ENCODE measurements at regions not wholly inside any gene's neighbourhood (a gene's known extent, or its start where the extent isn't known, plus 50 kb on each side); places are given as distances from the start of the nearest gene placed in this dataset.

- H3K4me3 ChIP-seq (ENCODE audit: low read depth, low read length), result no peak overlapping the region
- no peaks in the 10 kb centered on the region for H3K9me3 ChIP-seq (ENCODE audit: control insufficient read depth, low read length)
- no peak overlapping the region for H3K27ac ChIP-seq
- no peak overlapping the region for H2AFZ ChIP-seq
- no peaks in the 10 kb centered on the region for H3K27me3 ChIP-seq (ENCODE audit: control insufficient read depth, insufficient read depth, low read length)
- no peaks in the 10 kb centered on the region for H3K36me3 ChIP-seq (ENCODE audit: control insufficient read depth, insufficient read depth, low read length)
- no peak for TF ChIP-seq CTCF (IDR thresholded peaks at IDR 0.05)
- no peaks in the 10 kb centered on the region for H3K79me2 ChIP-seq
- H3K4me1 ChIP-seq, result no peaks in the 10 kb centered on the region
- H3K9ac ChIP-seq, result no peak overlapping the region
- no peak overlapping the region for H3K4me2 ChIP-seq (ENCODE audit: low read length)
Measured at GRCh38 chr2:226030369-226030768, 630.9 kb downstream of the NYAP2 start.

DNA sequence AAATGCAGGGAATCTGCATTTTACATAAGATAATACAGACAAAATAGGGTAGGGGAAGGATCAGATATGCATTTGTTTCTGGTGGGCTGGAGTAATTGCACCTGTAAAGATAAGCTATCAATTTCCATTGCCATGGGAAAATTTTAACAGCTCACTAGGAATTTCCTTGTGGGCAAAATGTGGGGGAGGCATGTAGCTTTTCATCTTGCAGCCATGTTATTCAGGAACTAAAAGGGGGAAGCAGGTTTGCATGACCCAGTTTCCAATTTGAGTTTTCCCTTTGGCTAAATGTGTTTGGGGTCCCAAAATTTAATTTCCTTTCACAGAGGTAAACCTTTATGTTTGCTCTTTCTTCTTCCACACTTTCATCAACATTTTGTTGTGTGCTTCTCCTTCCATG is 624.4 kb downstream of the NYAP2 start:
- Histone ChIP-seq H3K4me2 (ENCODE audit: low read length) (no peak overlapping the region), H3K9ac (no peak overlapping the region), H3K36me3 (ENCODE audit: control insufficient read depth, insufficient read depth, low read length) (no peaks in the 10 kb centered on the region), H3K27ac (no peak overlapping the region), H3K27me3 (ENCODE audit: control insufficient read depth, insufficient read depth, low read length) (no peaks in the 10 kb centered on the region), H3K4me1 (no peaks in the 10 kb centered on the region), H3K9me3 (ENCODE audit: control insufficient read depth, low read length) (no peaks in the 10 kb centered on the region), H2AFZ (no peak overlapping the region), H3K79me2 (no peaks in the 10 kb centered on the region), H3K4me3 (ENCODE audit: low read depth, low read length) (no peak overlapping the region)
- TF ChIP-seq CTCF (IDR thresholded peaks at IDR 0.05), result no peak

DNA sequence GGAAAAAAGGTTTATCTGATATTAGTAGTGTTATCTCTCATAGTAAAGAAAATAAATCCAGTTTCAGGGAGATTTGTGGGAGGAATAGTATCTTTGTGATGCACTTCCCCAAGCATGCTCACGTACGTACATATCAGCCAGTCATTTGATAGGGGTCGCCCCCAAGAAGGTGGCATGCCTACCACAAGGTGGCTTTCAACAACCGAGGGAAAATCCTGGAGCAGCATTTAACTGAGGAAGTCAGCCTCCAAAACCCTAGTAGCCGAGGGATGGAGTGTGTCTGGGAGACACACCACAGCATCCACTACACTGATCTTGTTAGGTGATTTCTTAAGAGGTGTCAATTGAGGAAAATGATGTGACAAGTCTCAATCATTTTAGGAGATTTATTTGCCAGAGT is 623.9 kb downstream of the NYAP2 start:
- Histone ChIP-seq H3K27ac (no peak overlapping the region), H3K9me3 (ENCODE audit: control insufficient read depth, low read length) (no peaks in the 10 kb centered on the region), H2AFZ (no peak overlapping the region), H3K36me3 (ENCODE audit: control insufficient read depth, insufficient read depth, low read length) (no peaks in the 10 kb centered on the region), H3K4me1 (no peaks in the 10 kb centered on the region), H3K79me2 (no peaks in the 10 kb centered on the region), H3K4me2 (ENCODE audit: low read length) (no peak overlapping the region), H3K9ac (no peak overlapping the region), H3K4me3 (ENCODE audit: low read depth, low read length) (no peak overlapping the region), H3K27me3 (ENCODE audit: control insufficient read depth, insufficient read depth, low read length) (no peaks in the 10 kb centered on the region)
- no peak for TF ChIP-seq CTCF (IDR thresholded peaks at IDR 0.05)

DNA sequence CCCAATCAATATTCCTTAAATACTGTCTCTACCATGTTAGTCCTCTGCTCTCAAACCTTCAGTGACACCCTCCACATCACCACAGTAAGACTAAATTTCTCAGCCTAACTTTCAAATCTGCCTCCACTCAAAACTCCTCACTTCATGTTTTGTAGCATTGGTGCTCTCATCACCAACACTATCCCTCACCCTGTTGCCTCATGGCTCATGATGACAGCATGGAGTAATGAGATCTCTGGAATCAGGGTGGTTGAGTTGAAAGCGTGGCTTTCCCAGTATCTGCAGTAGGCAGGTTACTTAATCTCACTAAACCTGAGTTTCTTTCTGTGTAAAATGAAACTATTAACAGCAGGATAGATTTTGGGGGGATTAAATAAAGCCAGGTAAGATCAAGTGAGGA is 621.4 kb downstream of the NYAP2 start:
- Histone ChIP-seq H3K9me3 (ENCODE audit: control insufficient read depth, low read length) (no peaks in the 10 kb centered on the region), H3K27me3 (ENCODE audit: control insufficient read depth, insufficient read depth, low read length) (no peaks in the 10 kb centered on the region), H3K4me1 (no peaks in the 10 kb centered on the region), H3K36me3 (ENCODE audit: control insufficient read depth, insufficient read depth, low read length) (no peaks in the 10 kb centered on the region), H3K79me2 (no peaks in the 10 kb centered on the region), H2AFZ (no peak overlapping the region), H3K9ac (no peak overlapping the region), H3K27ac (no peak overlapping the region), H3K4me3 (ENCODE audit: low read depth, low read length) (no peak overlapping the region), H3K4me2 (ENCODE audit: low read length) (no peak overlapping the region)
- no peak for TF ChIP-seq CTCF (IDR thresholded peaks at IDR 0.05)

DNA sequence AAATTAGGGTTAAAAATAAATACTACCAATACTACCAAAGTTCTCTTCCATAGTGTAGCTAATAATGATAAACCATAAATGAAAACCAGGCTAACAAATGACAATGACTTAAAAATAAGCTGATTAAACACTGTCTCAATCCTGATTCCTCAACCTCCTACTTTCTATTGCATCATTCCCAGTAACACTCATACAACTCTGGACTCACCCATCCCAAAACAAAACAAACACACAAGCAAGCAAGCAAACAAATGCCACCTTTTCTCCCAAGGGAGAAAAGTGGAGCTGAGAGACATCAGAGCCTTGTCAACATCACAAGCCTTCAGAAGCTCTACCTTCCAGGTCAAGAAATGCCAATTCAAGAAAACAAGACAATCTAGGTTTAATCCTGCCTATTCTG is 620.7 kb downstream of the NYAP2 start:
- H3K36me3 ChIP-seq (ENCODE audit: control insufficient read depth, insufficient read depth, low read length), result no peaks in the 10 kb centered on the region
- H3K4me1 ChIP-seq, result no peaks in the 10 kb centered on the region
- no peaks in the 10 kb centered on the region for H3K79me2 ChIP-seq
- no peak overlapping the region for H3K9ac ChIP-seq
- no peak overlapping the region for H2AFZ ChIP-seq
- H3K27ac ChIP-seq, result no peak overlapping the region
- H3K4me3 ChIP-seq (ENCODE audit: low read depth, low read length), result no peak overlapping the region
- no peak overlapping the region for H3K4me2 ChIP-seq (ENCODE audit: low read length)
- H3K9me3 ChIP-seq (ENCODE audit: control insufficient read depth, low read length), result no peaks in the 10 kb centered on the region
- no peak for TF ChIP-seq CTCF (IDR thresholded peaks at IDR 0.05)
- no peaks in the 10 kb centered on the region for H3K27me3 ChIP-seq (ENCODE audit: control insufficient read depth, insufficient read depth, low read length)
